C4-2B (cell line): ENCODE measurements at regions not wholly inside any gene's neighbourhood (a gene's known extent, or its start where the extent isn't known, plus 50 kb on each side); places are given as distances from the start of the nearest gene placed in this dataset.

Experiments used
- CTCF ChIP-seq: fragments of 450-650 bp; conservative IDR thresholded peaks from 2 replicates; pipeline ENCODE4 v1.5.1; 2017; ENCODE audit warnings: mild to moderate bottlenecking
- ZFX ChIP-seq: fragments of 450-650 bp; IDR thresholded peaks from 2 replicates; pipeline ENCODE4 v1.6.1; 2017

GRCh38 chr10:47099474-47099873, 188.2 kb downstream of the PTPN20 start:
- TF ChIP-seq CTCF (no peak), ZFX (no peak)
